Esophagus (tissue), 2 donors: ENCODE measurements at regions not wholly inside any gene's neighbourhood (a gene's known extent, or its start where the extent isn't known, plus 50 kb on each side); places are given as distances from the start of the nearest gene placed in this dataset.

Experiments used
- H3K27ac ChIP-seq, 2 donors: one replicate each; pipeline ENCODE4 v1.5.1; 2013; ENCODE audit warnings: low read depth in 2 of 2, mild to moderate bottlenecking in 2 of 2, inconsistent platforms in 1 of 2, low read length in 1 of 2, moderate library complexity in 1 of 2
- H3K27me3 ChIP-seq, 2 donors: one replicate each; pipeline ENCODE4 v1.6.1; 2013; ENCODE audit warnings: low read length in 2 of 2, control low read depth in 1 of 2, mild to moderate bottlenecking in 1 of 2; ENCODE audit not compliant: insufficient read depth in 2 of 2, control insufficient read depth in 1 of 2
- H3K36me3 ChIP-seq, 2 donors: one replicate each; pipeline ENCODE4 v1.6.1; 2013; ENCODE audit warnings: low read length in 1 of 2; ENCODE audit not compliant: control insufficient read depth in 2 of 2, insufficient read depth in 2 of 2
- H3K4me1 ChIP-seq, 2 donors: one replicate each; pipeline ENCODE4 v1.6.1; 2013; ENCODE audit warnings: low read length in 1 of 2; ENCODE audit not compliant: control insufficient read depth in 2 of 2, insufficient read depth in 2 of 2
- H3K4me3 ChIP-seq, 2 donors: one replicate each; pipeline ENCODE4 v1.5.1; 2013; ENCODE audit warnings: low read length in 2 of 2, mild to moderate bottlenecking in 2 of 2, low read depth in 1 of 2, moderate library complexity in 1 of 2
- H3K9me3 ChIP-seq, 2 donors: one replicate each; pipeline ENCODE4 v1.6.1; 2013; ENCODE audit warnings: mild to moderate bottlenecking in 2 of 2, low read depth in 1 of 2, low read length in 1 of 2, moderate library complexity in 1 of 2; ENCODE audit not compliant: control insufficient read depth in 2 of 2, insufficient read depth in 1 of 2
- whole genome bisulfite sequencing, 2 donors: extraction: QIAGEN DNeasy Blood & Tissue Kit; methylation state at CpG; one replicate each; pipeline ENCODE4 v1.1.7; 2013; 5-methylcytosine and 5-hydroxymethylcytosine counted together
- donor health status: healthy with polysubstance abuse.
- donor health status: Bipolar disorder and iron deficiency.

DNA sequence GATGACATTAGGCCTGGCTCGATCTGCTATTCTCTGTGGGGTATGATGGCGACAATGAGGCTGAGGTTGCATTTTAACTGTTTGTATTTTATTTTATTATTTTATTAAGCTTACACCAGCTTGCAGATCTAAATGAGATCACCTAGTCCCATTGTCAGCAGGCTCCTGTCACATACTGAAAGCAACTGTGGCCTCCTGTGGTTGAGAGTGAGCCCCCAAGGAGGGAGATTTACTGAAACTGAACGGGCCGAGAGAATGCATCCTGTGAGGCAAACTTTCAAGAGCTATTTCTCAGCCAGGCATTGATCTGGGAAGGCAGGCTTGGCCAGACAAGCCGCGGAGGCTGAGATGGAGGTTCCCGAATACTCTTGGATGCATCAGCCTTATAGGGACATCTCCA is 210.4 kb upstream of the ARRDC4 start:
- Histone ChIP-seq H3K27me3 (no peaks in the 10 kb centered on the region), H3K9me3 (no peaks in the 10 kb centered on the region), H3K4me3 (no peak overlapping the region), H3K27ac (no peak overlapping the region), H3K36me3 (no peaks in the 10 kb centered on the region), H3K4me1 (no peaks in the 10 kb centered on the region)
- 74 to 75% methylated on average over 7 of the region's 7 CpGs for WGBS, 2 donors

DNA sequence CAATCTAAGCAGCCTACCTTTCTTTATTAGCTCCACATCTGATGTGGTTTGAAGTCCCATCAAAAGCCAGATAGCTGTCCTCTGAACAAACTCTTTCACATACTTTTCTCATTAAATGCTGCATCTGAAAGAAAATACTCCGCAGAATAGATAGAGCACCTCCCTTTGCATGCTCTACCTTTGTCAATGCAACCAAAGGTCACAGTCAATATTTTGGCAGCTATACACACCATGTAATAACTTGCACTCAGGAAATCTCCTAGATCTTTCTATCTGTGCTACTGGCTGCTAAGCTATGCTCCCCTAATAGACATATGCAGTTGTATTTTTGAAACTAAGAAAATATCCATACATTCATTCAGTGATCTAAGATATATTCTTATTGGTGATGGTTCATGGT is 204.8 kb upstream of the ARRDC4 start:
- no peaks in the 10 kb centered on the region for H3K9me3 ChIP-seq
- no peaks in the 10 kb centered on the region for H3K27me3 ChIP-seq
- WGBS, 2 donors, result 75 to 88% methylated on average over 1 of the region's 1 CpG
- H3K27ac ChIP-seq, result no peak overlapping the region
- H3K4me3 ChIP-seq, result no peak overlapping the region
- H3K36me3 ChIP-seq, result no peaks in the 10 kb centered on the region
- peaks cover 0 to 2% of the 10 kb centered on the region in 2 donors for H3K4me1 ChIP-seq

DNA sequence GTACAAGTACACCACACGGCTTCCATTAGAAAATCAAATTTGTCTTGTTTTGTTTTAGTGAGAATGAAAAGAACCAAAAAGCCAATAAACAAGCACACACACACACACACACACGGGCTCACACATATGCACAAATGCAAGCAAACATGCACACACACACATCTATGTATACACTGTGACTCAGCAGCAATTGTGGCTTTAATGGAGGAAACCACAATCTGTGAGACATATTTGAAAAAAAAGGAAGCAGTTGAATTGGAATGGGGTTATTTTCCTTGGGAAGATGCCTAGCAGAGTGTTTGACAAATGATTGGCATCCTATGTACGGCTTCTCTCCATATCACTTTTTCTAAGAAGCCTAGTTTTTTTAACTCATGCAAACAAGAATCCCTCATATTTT is 201.1 kb upstream of the ARRDC4 start:
- Histone ChIP-seq H3K27ac (no peak overlapping the region), H3K4me1 (peaks cover 0 to 2% of the 10 kb centered on the region in 2 donors), H3K27me3 (no peaks in the 10 kb centered on the region), H3K4me3 (no peak overlapping the region), H3K36me3 (no peaks in the 10 kb centered on the region), H3K9me3 (no peaks in the 10 kb centered on the region)
- WGBS, 2 donors, result 52 to 55% methylated on average over 3 of the region's 3 CpGs

DNA sequence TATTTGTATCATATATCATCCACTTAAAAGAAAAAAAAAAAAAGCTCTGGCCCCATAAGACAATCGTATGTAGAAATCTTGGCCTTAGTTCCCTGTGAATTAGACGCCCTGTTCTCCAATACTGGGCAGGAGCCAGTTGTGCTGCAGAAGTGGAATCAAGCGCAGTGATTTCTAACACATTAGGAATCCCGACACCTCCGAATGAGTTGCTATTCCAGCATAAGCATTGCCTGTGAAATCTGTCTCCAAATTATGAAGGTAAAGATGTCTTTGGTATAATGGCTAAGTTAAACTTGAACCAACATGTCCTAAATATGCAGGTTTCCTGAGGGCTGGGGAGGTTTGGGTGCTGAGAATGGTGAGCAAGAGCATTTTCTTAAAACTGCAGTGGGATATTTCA is 199.4 kb upstream of the ARRDC4 start:
- 29 to 44% methylated on average over 5 of the region's 5 CpGs for WGBS, 2 donors
- Histone ChIP-seq H3K27ac (no peak overlapping the region), H3K4me1 (peaks cover 0 to 2% of the 10 kb centered on the region in 2 donors), H3K36me3 (no peaks in the 10 kb centered on the region), H3K9me3 (peaks cover 0 to 3% of the 10 kb centered on the region in 2 donors), H3K4me3 (no peak overlapping the region), H3K27me3 (no peaks in the 10 kb centered on the region)

DNA sequence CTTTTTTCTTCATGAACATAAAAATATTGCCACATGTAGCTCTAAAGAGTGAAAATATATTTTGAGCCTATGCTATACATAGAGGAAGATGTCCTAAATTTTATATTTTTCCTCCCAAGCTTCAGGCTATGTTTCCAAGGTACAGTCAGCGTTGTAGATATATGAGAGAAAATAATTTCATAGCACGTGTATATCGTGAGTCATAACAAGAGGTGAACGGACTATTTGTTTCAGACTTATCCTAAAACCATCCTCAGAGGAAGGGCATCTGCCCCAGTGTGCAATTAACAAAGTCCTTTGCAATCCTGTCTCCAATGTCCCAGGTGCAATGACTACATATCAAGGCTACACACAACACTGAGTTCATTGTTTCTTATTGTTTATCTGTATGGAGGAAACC is 177.3 kb upstream of the ARRDC4 start:
- 65 to 75% methylated on average over 4 of the region's 4 CpGs for WGBS, 2 donors
- H3K27me3 ChIP-seq, result no peaks in the 10 kb centered on the region
- H3K4me1 ChIP-seq, result no peaks in the 10 kb centered on the region
- no peaks in the 10 kb centered on the region for H3K36me3 ChIP-seq
- no peak overlapping the region for H3K27ac ChIP-seq
- no peaks in the 10 kb centered on the region for H3K9me3 ChIP-seq
- no peak overlapping the region for H3K4me3 ChIP-seq

DNA sequence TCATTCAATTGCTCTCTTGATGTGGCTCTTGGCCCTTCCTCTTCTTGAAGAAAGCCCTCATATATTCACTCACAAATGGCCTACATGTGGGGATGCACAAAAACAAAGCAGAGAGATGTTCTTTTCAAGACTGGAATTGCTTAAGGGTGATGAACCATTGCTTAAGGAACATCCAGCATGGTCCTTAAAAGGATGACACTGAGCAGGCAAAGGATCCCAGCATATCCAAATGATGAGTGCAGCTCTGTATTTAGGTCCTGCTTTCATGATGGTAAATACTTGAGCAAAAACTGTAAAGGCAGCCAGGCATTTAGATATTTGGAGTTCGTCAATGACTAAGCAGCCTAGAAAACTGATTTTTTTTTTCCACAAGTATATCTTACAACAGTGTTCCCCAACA is 173.8 kb upstream of the ARRDC4 start:
- Histone ChIP-seq H3K4me3 (no peak overlapping the region), H3K27ac (no peak overlapping the region), H3K27me3 (no peaks in the 10 kb centered on the region), H3K36me3 (no peaks in the 10 kb centered on the region), H3K9me3 (no peaks in the 10 kb centered on the region), H3K4me1 (no peaks in the 10 kb centered on the region)
- WGBS, 2 donors, result 73 to 81% methylated on average over 1 of the region's 1 CpG

DNA sequence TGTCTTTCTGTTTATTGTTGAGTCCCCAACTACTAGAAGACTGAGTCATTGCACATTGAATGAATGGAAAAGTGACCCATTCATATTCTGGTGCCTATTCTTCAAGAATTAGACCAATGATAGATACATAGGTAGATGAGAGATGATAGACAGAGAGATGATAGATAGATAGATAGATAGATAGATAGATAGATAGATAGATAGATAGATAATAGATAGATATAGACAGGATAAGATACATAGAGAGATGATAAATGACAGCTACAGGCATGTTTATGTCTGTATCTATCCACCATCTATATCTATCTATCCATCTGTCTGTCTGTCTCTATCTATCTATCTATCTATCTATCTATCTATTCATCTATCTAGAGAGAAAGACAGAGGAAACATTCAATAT is 170.3 kb upstream of the ARRDC4 start:
- no peaks in the 10 kb centered on the region for H3K36me3 ChIP-seq
- H3K4me1 ChIP-seq, result no peaks in the 10 kb centered on the region
- no peaks in the 10 kb centered on the region for H3K9me3 ChIP-seq
- no peak overlapping the region for H3K4me3 ChIP-seq
- H3K27me3 ChIP-seq, result no peaks in the 10 kb centered on the region
- no peak overlapping the region for H3K27ac ChIP-seq

DNA sequence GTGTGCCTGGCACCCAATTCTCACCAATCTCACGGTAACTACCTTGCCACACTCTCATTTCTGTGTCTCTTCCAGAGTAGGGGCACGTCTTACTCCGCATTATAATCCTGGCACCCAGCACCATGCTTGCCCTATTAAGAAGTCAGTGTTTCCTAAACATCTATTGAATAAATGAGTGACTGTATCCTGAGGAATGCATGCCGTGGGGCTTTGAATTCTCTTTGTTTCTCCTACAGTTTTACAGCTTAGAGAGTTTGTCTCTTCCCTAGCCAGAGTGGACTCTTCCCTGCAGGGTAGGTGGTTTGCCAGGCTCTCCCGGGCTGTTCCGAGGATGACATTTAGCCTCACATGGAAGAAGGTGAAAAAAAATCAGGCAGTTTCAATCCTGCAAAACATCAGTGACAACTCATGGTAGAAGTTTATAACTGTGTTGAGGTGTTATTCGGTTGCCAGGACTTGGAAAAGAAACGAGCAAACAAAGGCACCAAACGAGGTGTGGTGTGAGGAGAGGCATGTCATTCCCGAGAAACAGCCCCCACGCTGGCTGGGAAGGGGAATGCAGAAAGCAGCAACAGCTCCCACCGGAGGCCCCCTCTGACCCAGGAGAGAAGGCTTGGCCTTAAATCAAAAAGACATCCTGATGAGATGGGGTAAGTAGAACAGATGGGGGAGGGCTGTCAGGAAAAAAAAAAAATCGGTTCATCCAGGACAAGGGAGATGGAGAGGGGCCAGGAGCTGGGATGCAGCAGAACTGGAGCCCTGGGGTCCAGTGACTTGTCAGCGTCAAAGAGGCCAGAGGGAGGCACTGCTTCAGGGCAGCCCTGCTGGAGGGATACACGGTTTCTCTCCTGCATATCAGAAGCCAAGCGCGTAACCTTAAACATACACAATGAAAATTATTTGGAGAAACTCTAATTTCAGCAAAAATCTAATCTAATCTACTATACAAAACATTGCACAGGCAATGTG is 168.4 kb upstream of the ARRDC4 start:
- Histone ChIP-seq H3K27ac (no peak overlapping the region), H3K4me3 (no peak overlapping the region), H3K9me3 (no peaks in the 10 kb centered on the region), H3K36me3 (no peaks in the 10 kb centered on the region), H3K27me3 (no peaks in the 10 kb centered on the region), H3K4me1 (no peaks in the 10 kb centered on the region)
- 32 to 45% methylated on average over 17 of the region's 17 CpGs for WGBS, 2 donors

DNA sequence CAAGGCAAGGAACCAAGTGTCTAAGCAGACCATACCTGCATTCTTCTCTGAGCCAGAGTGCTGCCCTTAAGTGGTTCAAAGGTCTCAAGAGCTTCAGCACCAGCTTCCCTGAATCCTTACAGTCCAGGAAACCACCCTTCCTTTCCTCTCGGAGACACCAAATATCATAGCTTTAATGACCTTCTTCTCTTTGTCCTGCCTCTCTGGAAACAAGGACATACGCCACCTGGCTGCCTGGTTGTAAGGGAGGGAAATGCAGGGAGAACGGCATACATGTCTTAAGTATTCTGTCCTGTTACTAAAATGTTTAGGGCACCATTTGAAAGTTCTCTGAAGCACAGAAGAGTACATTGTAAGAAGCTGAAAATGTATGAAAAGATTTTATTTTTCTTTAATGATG is 155.6 kb upstream of the ARRDC4 start:
- Histone ChIP-seq H3K36me3 (no peaks in the 10 kb centered on the region), H3K27ac (no peak overlapping the region), H3K4me1 (no peaks in the 10 kb centered on the region), H3K9me3 (no peaks in the 10 kb centered on the region), H3K27me3 (no peaks in the 10 kb centered on the region), H3K4me3 (no peak overlapping the region)
- WGBS, 2 donors, result 71 to 76% methylated on average over 3 of the region's 3 CpGs

DNA sequence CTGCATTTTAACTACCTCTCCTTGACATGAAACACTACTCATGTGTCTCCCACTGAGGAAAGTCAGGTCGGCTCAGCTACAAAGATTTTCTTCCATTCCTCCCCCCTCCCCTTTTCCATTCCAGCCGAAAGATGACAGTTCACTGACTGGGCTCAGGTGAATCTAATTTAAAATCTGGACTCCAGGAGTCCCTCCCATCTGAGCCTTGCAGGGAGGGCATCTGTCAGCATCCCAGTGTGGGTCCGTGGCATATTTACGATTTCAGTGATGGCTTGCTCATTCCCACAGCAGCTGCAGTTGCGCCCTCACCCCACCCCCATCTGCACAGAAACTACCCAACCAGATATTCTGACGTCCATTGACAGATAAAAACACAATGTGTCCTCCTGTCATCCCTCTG is 153.7 kb upstream of the ARRDC4 start:
- WGBS, 2 donors, result 78 to 81% methylated on average over 6 of the region's 6 CpGs
- H3K4me3 ChIP-seq, result no peak overlapping the region

More for the DNA sequence above, 153.7 kb upstream of the ARRDC4 start:
- Histone ChIP-seq H3K4me1 (no peaks in the 10 kb centered on the region), H3K9me3 (no peaks in the 10 kb centered on the region), H3K27me3 (no peaks in the 10 kb centered on the region), H3K27ac (no peak overlapping the region), H3K36me3 (no peaks in the 10 kb centered on the region)
